ENCODE measurements at regions not wholly inside any gene's neighbourhood (a gene's known extent, or its start where the extent isn't known, plus 50 kb on each side); places are given as distances from the start of the nearest gene placed in this dataset.
"Not testable (repeated sequence)": the region's sequence is repeated elsewhere in the genome, so short reads cannot be mapped to it uniquely, and the experiment has no call there.

DNA sequence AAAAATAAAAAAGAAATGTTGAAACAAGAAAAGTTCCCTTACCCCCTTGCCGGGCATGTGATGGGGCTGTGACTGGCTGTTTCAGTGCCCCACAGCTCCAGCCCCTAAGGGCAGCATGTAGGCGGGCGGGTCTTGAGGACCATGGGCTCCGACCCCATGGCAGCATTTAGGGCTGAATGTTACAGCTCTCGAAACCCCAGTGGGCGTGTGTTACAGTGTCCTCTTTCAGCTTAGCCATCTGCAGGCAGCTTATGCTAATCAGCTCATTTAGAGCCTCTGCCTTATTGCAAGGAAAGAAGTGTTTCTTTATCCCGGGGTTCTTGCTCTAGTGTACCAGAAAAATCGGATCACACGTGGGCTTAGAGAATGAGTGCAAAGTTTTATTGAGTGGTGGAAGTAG, 497.4 kb upstream of the CYLC2 start:
- DNase-seq = peak; percentile 81

DNA sequence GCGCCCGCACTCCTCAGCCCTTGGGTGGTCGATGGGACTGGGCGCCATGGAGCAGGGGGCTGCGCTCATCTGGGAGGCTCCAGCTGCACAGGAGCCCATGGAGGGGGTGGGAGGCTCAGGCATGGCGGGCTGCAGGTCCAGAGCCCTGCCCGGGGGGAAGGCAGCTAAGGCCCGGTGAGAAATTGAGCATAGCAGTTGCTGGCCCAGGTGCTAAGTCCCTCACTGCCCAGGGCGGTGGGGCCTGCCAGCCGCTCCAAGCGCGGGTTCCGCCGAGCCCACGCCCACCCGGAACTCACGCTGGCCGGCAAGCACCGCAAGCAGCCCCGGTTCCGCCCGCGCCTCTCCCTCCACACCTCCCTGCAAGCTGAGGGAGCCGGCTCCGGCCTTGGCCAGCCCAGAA, 508.2 kb upstream of the CYLC2 start:
- not testable (repeated sequence) for DNase-seq

DNA sequence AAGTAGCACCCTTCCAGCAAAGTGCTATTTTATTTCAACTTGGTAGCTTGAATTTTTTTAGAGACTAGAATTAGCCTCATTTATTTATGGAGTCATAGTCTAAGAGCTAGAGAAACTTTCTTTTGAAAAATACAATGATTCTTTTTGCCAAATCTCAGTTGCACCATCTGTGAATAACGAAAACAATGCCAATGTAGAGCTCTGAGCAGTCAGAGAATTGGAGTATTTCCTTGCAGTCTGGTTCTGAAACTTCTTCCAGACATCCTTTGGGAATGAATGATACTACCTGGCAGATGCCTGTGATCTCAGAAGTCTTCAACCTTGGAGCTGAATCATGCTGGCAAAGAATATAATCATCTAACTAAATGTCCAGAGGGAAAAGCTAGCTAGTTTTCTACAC, 511.5 kb upstream of the CYLC2 start:
- no peak for DNase-seq

DNA sequence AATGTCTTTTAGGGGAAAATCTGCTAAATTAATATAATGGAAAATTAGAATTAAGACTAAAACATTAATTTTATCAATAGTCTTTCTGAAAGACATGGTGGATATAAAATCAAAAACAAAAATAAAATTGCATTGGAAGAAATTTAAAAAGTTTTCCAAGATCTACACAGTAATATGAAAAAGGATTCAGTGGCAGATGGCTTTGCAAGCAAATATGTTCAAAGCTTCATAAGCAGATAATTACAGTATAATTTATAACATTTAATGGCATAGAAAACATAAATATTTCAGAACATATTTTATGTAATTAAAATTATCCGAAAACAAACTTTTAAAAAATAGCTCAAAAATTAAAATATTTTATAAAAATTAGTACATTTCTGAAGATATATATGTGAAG, 512.4 kb upstream of the CYLC2 start:
- DNase-seq = no peak

DNA sequence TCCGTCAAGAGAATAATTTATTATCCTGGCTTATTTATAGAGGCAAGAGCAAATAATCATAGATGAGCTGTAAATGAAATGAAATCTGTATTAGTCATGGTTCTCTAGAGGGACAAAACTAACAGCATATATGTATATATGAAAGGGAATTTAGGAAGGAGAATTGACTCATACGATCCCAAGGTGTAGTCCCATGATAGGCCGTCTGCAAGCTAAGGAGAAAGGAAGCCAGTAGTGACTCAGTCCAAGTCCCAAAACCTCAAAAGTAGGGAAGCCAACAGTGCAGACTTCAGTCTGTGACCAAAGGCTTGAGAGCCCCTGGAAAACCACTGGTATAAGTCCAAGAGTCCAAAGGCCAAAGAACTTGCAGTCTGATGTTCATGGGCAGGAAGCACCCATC, 515.9 kb upstream of the CYLC2 start:
- DNase-seq = no peak

DNA sequence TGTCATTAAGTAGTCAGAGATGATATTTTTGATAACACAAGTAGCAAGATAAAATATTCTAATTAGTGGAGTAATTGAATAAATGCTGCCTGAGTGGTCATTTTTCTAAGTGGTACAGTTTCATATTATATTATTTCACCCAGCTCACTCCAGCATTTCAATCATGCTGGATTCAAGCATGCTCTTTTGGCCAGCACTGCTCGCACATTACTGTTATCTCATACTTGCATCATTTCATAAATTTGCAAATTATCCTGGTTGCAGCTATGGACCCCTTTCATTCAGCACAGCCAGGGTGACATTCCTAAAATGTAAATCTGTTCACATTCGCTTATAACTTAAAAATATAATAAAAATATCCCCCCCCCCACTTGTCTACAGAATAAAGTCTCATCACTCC, 520.8 kb upstream of the CYLC2 start:
- DNase-seq = no peak

DNA sequence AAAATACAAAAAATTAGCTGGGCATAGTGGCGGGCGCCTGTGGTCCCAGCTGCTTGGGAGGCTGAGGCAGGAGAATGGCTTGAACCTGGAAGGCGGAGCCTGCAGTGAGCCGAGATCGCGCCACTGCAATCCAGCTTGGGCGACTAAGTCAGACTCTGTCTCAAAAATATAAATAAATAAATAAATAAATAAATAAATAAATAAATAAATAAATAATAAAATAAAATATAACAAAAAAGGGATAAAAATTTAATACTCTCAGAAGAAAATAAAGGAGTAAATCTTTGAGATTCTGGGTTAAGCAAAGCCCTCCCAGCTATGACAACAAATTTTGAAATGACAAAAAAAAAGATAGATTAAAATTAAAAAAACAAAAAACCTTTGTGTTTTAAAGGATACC, 525.7 kb upstream of the CYLC2 start:
- not testable (repeated sequence) for DNase-seq

DNA sequence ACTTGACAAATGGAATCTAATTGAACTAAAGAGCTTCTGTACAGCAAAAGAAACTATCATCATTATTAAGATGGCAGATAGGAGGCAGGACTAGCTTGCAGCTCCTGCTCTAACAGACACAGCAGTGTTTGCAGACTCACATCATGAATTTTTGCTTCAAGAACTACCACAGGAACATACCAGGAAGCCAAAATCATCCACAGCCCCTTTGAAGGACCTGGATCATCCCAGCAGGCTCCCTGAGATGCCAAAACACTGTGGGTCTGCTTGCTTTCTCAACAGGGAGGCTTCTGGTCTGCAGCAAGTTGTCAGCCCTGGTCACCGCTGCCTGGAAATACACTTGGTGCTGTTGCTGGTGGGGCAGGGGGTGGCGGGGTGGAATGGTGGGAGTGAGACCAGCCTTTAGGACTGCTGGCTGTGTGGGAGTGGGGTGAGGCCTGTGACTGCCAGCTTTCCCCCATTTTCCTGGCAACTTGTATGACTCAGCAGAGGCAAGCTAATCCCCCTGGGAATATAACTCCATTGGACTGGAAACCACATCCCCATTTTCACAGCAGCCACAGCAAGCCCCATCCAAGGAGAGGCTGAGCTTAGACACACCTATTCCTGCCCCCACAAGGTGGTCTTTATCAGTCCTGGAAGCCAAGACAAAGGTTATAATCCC, 533.8 kb upstream of the CYLC2 start:
- no peak for DNase-seq

DNA sequence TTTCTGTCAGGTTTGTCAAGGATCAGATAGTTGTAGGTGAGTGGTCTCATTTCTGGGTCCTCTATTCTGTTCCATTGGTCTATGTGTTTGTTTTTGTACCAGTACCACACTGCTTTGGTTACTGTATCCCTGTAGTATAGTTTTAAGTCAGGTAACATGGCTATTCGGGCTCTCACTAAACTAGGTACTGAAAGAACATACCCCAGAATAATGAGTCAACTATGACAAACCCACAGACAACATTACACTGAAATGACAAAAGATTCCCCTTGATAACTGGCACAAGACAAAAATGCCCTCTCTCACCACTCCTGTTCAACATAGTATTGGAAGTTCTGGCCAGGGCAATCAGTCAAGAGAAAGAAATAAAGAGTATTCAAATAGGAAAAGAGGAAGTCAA, 535.3 kb upstream of the CYLC2 start:
- no peak for DNase-seq

DNA sequence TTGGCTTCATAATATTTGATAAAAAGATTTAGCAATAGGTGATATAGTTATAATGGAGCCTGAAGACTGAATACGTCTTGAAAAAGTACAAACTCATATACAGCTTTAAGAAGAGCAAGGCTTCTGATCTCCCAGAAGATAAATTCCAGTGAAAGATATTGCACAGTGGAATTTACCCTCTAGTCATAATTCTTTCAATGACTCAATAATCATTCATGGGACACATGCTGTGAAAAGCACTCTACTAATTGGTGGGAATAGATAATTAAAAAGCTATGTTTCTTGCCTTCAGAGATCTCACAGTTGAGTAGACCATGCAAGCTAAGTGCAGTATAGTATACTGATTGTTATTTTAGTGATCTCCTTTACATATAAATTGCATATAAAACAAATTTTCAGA, 538.6 kb upstream of the CYLC2 start:
- DNase-seq = no peak

DNA sequence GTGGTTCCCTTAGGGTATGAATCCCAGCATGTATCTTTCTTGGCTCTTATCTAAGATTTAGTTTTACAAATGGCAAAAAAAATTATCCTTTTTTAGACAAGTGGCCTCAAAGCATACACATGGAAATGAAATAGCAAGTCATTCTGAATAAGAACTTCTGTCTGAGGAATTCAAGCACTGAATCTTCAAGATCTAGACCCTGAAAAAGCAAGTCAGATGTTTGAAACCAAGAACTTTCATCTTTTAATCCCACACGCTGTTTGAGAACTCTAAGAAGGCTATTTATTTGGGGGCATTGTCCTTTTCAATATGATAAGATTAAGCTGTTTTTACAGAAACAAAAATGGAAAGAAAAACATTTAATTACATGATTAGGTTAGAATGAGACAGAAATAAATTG, 549.2 kb upstream of the CYLC2 start:
- DNase-seq = no peak

DNA sequence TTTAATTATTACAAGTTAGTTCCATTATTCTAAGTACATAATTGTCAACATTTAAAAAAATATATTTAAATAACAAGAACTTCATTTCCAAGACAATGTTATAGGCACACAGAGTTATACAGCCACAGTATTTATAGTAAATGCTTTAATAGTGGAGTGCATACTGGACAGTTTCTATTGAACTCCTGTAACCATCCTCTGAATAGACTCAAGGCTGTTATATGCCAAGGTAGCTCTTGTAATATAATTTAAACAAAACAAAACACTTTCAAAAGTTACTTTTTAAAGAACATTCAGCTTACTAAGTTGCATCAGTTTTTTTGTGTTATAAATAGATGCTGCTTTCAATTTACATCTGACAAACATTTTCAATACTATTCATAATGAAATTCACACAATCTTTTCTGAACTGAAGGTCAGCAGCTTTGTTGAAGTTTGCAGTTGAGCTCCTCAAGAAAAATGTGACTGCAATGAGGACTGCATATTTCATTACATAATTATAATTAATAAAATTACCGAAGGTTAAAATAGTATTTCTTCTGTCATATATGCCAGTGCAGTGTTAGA, 549.9 kb upstream of the CYLC2 start:
- DNase-seq = no peak

DNA sequence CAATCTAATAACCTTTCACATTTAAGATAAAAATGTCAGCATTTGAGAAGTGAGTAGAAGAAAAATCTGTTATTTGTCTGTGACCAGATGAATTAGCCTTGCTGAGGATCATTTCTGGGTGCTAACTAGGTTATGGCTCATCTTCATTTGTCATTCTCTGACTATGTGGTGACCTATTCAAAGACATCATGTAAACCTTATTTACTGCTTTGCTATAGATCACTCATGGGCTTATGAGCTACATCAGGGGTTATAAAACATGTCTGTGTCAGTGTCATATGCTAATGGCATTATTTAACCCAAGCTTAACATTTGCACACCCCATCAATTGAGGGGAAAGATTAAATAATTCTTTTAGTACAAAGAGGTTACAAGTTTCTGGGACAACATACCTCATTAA, 555.5 kb upstream of the CYLC2 start:
- DNase-seq = peak; percentile 8

DNA sequence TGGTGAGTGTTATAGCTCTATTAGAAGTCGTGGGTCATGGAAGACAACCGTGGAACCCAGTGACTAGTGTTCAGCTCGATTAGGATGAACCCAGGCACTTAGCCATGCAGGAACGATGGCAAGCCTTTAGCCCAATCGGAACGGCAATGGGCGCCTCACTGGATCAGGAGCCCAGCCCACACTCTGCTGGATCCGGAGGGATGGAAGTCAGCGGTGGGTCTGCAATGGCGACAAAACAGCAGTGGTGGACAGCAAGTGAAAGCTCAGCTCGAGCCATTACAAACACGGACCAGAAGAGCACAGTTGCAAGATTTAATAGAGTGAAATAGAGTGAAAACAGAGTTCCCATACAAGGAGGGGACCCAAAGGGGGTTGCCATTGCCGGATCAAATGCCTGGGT, 558.5 kb upstream of the CYLC2 start:
- not testable (repeated sequence) for DNase-seq

DNA sequence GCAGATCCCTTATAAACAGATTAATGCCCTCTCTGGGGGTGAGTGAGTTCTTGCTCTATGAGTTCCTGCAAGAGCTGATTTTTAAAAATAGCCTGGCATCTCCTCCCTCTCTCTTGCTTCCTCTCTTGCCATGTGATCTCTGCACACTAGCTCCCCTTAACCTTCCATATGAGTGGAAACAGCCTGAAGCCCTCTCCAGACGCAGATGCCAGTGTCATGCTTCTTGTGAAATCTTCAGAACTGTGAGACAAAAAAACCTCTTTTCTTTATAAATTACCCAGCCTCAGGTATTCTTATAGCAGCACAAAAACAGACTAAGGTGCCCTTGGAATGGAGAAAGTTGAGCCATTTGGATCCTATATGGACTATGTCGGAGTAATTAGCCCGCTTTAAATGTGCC, 559.7 kb upstream of the CYLC2 start:
- no peak for DNase-seq

DNA sequence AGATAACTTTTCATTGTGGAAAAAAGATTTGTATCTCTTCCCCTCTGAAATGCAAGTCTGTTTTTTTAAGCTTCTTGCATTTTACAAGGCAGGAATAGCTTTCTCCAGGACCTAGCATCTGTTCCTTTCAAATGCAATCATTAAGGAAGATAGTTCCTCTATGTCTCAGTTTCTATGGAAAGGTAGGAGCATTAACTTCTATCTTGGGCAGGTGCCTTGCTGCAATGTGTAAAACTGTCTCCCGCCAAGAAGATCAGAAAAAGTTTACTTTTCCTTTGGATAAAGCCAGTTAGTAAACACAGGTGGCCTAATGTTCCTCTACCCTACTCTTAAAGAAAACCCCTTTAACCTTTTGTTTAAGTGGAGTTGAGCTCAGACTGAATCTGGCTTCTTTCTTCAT, 560.6 kb upstream of the CYLC2 start:
- no peak for DNase-seq

DNA sequence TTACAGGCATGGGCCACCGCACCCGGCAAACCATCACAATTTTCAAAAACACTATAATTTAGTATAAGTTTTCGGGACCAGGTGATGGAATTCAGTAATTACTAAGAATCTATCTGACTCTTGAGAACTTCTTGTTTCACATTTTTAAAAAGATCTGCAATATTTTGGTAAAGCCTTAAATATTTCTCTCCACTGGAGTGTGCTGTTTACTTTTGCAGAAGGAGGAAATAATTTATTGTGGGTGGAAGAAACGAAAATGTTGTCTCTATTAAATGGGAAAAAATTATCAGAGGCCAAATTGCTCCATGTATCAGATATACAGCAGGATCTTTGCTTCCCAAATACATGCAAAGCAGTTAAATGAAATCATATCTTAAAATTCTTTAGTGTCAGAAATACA, 566.8 kb upstream of the CYLC2 start:
- no peak for DNase-seq

DNA sequence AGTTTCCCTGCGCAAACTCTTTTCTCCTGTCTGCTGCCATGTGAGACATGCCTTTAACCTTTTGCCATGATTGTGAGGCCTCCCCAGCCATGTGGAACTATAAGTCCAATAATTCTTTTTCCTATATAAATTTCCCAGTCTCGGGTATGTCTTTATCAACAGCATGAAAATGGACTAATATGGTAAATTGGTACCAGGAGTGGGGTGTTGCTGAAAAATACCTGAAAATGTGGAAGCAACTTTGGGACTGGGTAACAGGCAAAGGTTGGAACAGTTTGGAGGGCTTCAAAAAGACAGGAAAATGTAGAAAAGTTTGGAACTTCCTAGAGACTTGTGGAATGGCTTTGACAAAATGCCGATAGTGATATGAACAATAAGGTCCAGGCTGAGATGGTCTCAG, 578.9 kb upstream of the CYLC2 start:
- DNase-seq = not testable (repeated sequence)

DNA sequence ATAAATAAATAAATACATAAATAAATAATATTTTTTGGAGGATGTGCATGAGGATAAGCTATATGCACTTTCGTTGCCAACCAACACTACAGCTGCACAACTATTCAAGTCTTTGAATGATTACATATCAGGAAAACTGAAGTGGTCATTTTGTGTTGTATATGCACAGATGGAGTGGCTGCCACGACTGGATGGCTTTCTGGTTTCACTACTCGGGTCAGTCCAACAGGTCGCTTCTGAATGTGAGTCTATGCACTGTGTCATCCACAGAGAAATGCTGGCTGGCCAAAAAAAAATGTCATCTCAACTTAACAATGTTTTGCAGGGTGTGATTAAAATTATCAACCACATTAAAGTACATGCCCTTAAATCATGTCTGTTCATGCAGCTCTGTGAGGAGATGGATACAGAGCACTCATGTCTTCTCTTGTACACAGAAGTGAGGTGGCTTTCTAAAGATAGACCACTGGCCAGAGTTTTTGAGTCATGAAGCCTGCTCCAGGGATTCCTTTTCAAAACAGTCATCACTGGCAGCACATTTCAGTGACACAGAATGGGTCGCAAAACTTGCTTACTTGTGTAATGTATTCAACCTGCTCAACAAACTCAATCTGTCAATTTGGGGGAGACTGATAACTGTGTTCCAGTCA, 589.8 kb upstream of the CYLC2 start:
- no peak for DNase-seq

DNA sequence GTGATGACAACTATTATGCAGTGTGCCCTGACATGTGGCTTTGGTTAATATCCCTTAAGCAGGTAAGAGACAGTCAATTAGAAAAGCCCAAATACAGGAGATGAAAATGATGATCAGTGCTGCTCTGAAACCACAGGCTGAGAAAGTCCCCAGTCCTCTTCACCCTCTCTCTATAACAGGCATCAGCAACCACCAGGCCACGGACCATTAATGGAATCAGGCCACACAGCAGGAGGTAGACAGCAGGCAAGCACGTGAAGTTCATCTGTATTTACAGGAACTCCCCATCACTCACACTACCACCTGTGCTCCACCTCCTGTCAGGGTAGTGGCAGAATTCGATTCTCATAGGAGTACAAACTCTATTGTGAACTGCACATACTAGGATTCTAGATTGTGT, 591.6 kb upstream of the CYLC2 start:
- DNase-seq = no peak

DNA sequence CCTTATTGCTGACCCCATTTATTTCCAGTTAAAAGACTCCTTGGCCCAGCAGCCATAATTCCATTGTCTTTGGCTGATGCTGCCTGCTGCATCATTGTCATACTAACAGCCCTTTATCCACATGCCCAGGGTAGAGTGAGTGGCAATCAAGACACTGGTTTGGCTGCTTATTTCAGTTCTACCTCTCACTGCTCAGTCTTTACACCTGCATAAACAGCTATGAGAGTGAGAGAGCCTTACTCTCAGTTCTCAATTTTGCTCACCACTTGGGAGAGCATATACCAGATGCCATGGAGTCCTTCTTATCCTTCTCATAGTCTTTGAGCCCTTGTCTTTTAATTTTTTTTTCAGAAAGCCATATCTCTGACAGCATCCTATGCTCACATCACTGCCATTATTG, 596.9 kb upstream of the CYLC2 start:
- no peak for DNase-seq

DNA sequence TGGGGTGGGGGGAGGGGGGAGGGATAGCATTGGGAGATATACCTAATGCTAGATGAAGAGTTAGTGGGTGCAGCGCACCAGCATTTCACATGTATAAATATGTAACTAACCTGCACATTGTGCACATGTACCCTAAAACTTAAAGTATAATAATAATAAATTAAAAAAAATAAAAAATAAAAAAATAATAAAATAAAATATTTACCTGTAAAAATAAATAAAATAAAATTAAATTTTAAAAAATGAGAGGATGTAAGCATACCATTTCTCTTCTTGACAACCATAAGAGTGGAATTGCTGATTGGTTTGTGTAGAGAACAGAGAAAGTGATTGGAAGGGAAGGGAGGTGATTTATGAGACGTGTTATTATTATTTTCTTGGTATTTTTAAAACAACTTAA, 609.5 kb upstream of the CYLC2 start:
- not testable (repeated sequence) for DNase-seq

DNA sequence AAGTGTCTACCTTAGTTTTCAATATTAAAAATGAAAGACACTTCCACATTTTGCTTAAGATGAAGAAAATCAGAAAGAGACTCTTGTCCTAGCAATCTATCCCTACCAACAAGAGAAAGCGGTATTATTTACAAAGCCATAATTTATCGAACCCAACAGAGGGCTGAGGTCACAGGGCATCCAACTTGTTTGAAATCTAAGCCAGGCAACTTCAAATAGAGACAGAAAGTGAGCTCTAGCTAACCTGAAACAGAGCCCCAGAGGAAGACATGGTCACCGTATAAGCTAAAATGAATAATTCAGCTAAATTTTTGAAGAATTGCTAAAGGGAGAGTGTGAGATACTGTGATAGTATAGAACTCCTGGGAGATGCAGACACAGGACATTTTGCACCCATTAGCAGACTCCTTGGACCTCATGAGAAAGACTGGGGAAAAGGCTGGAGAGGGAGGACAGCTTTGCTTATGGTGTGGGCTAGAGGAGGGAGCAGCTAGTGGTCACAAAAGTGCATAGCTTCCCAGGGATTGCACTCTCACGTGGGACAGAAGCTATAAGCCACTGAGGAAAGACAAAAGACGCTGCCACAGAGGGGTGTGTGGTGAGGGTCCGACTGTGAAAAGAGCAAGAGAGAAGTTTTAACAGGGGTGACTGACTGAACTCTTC, 624.2 kb upstream of the GRIN3A start:
- no peak for DNase-seq

DNA sequence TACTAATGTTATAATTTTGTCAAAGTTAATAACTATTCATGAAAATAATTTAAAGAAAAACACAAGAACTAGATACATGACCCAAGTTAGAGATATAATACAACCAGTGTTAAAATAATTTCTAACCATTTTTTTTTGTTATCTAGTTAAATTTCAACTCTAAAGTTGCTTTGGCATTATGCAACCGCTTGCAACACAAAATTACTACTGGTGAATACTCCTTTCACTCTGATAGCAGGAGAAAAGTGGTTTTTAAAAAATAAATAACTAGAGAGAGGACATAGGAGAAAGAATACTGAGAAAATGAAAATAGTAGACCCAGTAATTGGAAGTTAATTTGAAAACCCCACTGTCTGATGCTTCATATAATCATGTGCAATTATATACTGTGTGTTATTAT, 622.4 kb upstream of the GRIN3A start:
- DNase-seq = no peak

Data from NCI-H82 (cell line).